Ureter (tissue), 1 donor: ENCODE measurements at regions not wholly inside any gene's neighbourhood (a gene's known extent, or its start where the extent isn't known, plus 50 kb on each side); places are given as distances from the start of the nearest gene placed in this dataset.

ENCODE experiments used
- DNase-seq: peaks from one replicate; pipeline ENCODE4 v3.0.0-alpha.2; 2020; ENCODE audit warnings: low spot score
- donor health status: DM: yes; HTN: yes; CAD: no.

GRCh38 chr6:139583420-139583819 is 209.0 kb upstream of the CITED2 start:
- no peak for DNase-seq

GRCh38 chr6:139582956-139583355 is 208.5 kb upstream of the CITED2 start:
- no peak for DNase-seq

- DNase-seq, result no peak
These were observed 207.0 kb upstream of the CITED2 start for GRCh38 chr6:139581485-139581865.

- no peak for DNase-seq
These were observed 206.4 kb upstream of the CITED2 start for GRCh38 chr6:139580592-139581484.

- no peak for DNase-seq
These were observed 203.5 kb upstream of the CITED2 start for GRCh38 chr6:139577763-139578604.

GRCh38 chr6:139577124-139577762 is 202.8 kb upstream of the CITED2 start:
- no peak for DNase-seq

- no peak for DNase-seq
These were observed 197.6 kb upstream of the CITED2 start for GRCh38 chr6:139572001-139572400.

GRCh38 chr6:139570166-139570565 is 195.7 kb upstream of the CITED2 start:
- no peak for DNase-seq

- no peak for DNase-seq
These were observed 195.1 kb upstream of the CITED2 start for GRCh38 chr6:139569566-139569965.

- DNase-seq, result no peak
These were observed 194.6 kb upstream of the CITED2 start for GRCh38 chr6:139568956-139569538.

GRCh38 chr6:139568151-139568955 is 193.9 kb upstream of the CITED2 start:
- DNase-seq, result no peak

GRCh38 chr6:139567095-139567494 is 192.6 kb upstream of the CITED2 start:
- DNase-seq, result no peak

- DNase-seq, result no peak
These were observed 191.1 kb upstream of the CITED2 start for GRCh38 chr6:139565591-139565990.

GRCh38 chr6:139557547-139557946 is 183.1 kb upstream of the CITED2 start:
- no peak for DNase-seq

GRCh38 chr6:139556532-139556931 is 182.1 kb upstream of the CITED2 start:
- DNase-seq, result no peak

- DNase-seq, result no peak
These were observed 179.5 kb upstream of the CITED2 start for GRCh38 chr6:139553916-139554315.

- no peak for DNase-seq
These were observed 176.9 kb upstream of the CITED2 start for GRCh38 chr6:139551376-139551775.

- no peak for DNase-seq
These were observed 175.9 kb upstream of the CITED2 start for GRCh38 chr6:139550361-139550760.

- no peak for DNase-seq
These were observed 175.2 kb upstream of the CITED2 start for GRCh38 chr6:139549561-139550070.

GRCh38 chr6:139547804-139548203 is 173.4 kb upstream of the CITED2 start:
- DNase-seq, result no peak
